ENCODE measurements at regions not wholly inside any gene's neighbourhood (a gene's known extent, or its start where the extent isn't known, plus 50 kb on each side); places are given as distances from the start of the nearest gene placed in this dataset.

- TF ChIP-seq, protein P1, sequence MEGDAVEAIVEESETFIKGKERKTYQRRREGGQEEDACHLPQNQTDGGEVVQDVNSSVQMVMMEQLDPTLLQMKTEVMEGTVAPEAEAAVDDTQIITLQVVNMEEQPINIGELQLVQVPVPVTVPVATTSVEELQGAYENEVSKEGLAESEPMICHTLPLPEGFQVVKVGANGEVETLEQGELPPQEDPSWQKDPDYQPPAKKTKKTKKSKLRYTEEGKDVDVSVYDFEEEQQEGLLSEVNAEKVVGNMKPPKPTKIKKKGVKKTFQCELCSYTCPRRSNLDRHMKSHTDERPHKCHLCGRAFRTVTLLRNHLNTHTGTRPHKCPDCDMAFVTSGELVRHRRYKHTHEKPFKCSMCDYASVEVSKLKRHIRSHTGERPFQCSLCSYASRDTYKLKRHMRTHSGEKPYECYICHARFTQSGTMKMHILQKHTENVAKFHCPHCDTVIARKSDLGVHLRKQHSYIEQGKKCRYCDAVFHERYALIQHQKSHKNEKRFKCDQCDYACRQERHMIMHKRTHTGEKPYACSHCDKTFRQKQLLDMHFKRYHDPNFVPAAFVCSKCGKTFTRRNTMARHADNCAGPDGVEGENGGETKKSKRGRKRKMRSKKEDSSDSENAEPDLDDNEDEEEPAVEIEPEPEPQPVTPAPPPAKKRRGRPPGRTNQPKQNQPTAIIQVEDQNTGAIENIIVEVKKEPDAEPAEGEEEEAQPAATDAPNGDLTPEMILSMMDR (IDR thresholded peaks at IDR 0.05) = no peak
- TF ChIP-seq ZFX (IDR thresholded peaks at IDR 0.05; ENCODE audit: borderline replicate concordance) = no peak
Measured at GRCh38 chr9:115643948-115644727, 509.5 kb upstream of the PAPPA start.

Data from 22Rv1 (cell line).